ENCODE measurements at regions not wholly inside any gene's neighbourhood (a gene's known extent, or its start where the extent isn't known, plus 50 kb on each side); places are given as distances from the start of the nearest gene placed in this dataset.

- Mint-ChIP-seq H3K27ac (no peak overlapping the region), H3K9me3 (no peaks in the 10 kb centered on the region), H3K4me1 (ENCODE audit: low read depth) (no peaks in the 10 kb centered on the region), H3K36me3 (ENCODE audit: low read depth) (no peaks in the 10 kb centered on the region), H3K27me3 (no peaks in the 10 kb centered on the region), H3K4me3 (no peak overlapping the region)
- intact Hi-C loops (cut with micrococcal nuclease): no loop called here
Observed at GRCh38 chr14:82411298-82411697, 877.6 kb upstream of the SEL1L start.

GRCh38 chr14:82412545-82412944, 878.9 kb upstream of the SEL1L start:
- Mint-ChIP-seq H3K27me3 (no peaks in the 10 kb centered on the region), H3K27ac (no peak overlapping the region), H3K4me3 (no peak overlapping the region), H3K9me3 (peaks cover 9% of the 10 kb centered on the region), H3K4me1 (ENCODE audit: low read depth) (no peaks in the 10 kb centered on the region), H3K36me3 (ENCODE audit: low read depth) (no peaks in the 10 kb centered on the region)
- intact Hi-C loops (cut with micrococcal nuclease): no loop called here

GRCh38 chr14:82414853-82415539, 881.3 kb upstream of the SEL1L start:
- intact Hi-C loops (cut with micrococcal nuclease): no loop called here
- H3K4me1 Mint-ChIP-seq (ENCODE audit: low read depth): no peaks in the 10 kb centered on the region
- H3K36me3 Mint-ChIP-seq (ENCODE audit: low read depth): no peaks in the 10 kb centered on the region
- H3K4me3 Mint-ChIP-seq: no peak overlapping the region
- no peaks in the 10 kb centered on the region for H3K27me3 Mint-ChIP-seq
- H3K9me3 Mint-ChIP-seq: peaks cover 22% of the 10 kb centered on the region
- H3K27ac Mint-ChIP-seq: no peak overlapping the region

GRCh38 chr14:82419933-82420332, 886.3 kb upstream of the SEL1L start:
- Mint-ChIP-seq H3K27ac (no peak overlapping the region), H3K4me3 (no peak overlapping the region), H3K36me3 (ENCODE audit: low read depth) (no peaks in the 10 kb centered on the region), H3K27me3 (no peaks in the 10 kb centered on the region), H3K9me3 (peaks cover 36% of the 10 kb centered on the region), H3K4me1 (ENCODE audit: low read depth) (no peaks in the 10 kb centered on the region)
- intact Hi-C loops (cut with micrococcal nuclease): no loop called here

- no peaks in the 10 kb centered on the region for H3K4me1 Mint-ChIP-seq (ENCODE audit: low read depth)
Observed at GRCh38 chr14:82420871-82421270, 887.2 kb upstream of the SEL1L start.

GRCh38 chr14:82421286-82421685, 887.6 kb upstream of the SEL1L start:
- Mint-ChIP-seq H3K4me3 (no peak overlapping the region), H3K36me3 (ENCODE audit: low read depth) (no peaks in the 10 kb centered on the region), H3K4me1 (ENCODE audit: low read depth) (no peaks in the 10 kb centered on the region)

More at GRCh38 chr14:82420871-82421270, 887.2 kb upstream of the SEL1L start:
- Mint-ChIP-seq H3K9me3 (peaks cover 36% of the 10 kb centered on the region), H3K27me3 (no peaks in the 10 kb centered on the region), H3K27ac (no peak overlapping the region), H3K4me3 (no peak overlapping the region), H3K36me3 (ENCODE audit: low read depth) (no peaks in the 10 kb centered on the region)
- intact Hi-C loops (cut with micrococcal nuclease): no loop called here

GRCh38 chr14:82422230-82422629, 888.6 kb upstream of the SEL1L start:
- H3K4me3 Mint-ChIP-seq: no peak overlapping the region
- no peaks in the 10 kb centered on the region for H3K36me3 Mint-ChIP-seq (ENCODE audit: low read depth)
- no peaks in the 10 kb centered on the region for H3K27me3 Mint-ChIP-seq
- no peaks in the 10 kb centered on the region for H3K4me1 Mint-ChIP-seq (ENCODE audit: low read depth)
- intact Hi-C loops (cut with micrococcal nuclease): no loop called here
- H3K27ac Mint-ChIP-seq: no peak overlapping the region
- peaks cover 32% of the 10 kb centered on the region for H3K9me3 Mint-ChIP-seq

More at GRCh38 chr14:82421286-82421685, 887.6 kb upstream of the SEL1L start:
- H3K9me3 Mint-ChIP-seq: peaks cover 36% of the 10 kb centered on the region
- H3K27me3 Mint-ChIP-seq: no peaks in the 10 kb centered on the region
- intact Hi-C loops (cut with micrococcal nuclease): no loop called here
- no peak overlapping the region for H3K27ac Mint-ChIP-seq

GRCh38 chr14:82425261-82425660, 891.6 kb upstream of the SEL1L start:
- intact Hi-C loops (cut with micrococcal nuclease): no loop called here
- Mint-ChIP-seq H3K4me3 (no peak overlapping the region), H3K4me1 (ENCODE audit: low read depth) (no peaks in the 10 kb centered on the region), H3K27me3 (no peaks in the 10 kb centered on the region), H3K36me3 (ENCODE audit: low read depth) (no peaks in the 10 kb centered on the region), H3K27ac (no peak overlapping the region), H3K9me3 (peaks cover 42% of the 10 kb centered on the region)

GRCh38 chr14:82431031-82431430, 897.4 kb upstream of the SEL1L start:
- intact Hi-C loops (cut with micrococcal nuclease): no loop called here

GRCh38 chr14:82432301-82433105, 898.9 kb upstream of the SEL1L start:
- H3K4me1 Mint-ChIP-seq (ENCODE audit: low read depth): no peaks in the 10 kb centered on the region
- no peak overlapping the region for H3K27ac Mint-ChIP-seq
- peaks cover 29% of the 10 kb centered on the region for H3K9me3 Mint-ChIP-seq
- H3K27me3 Mint-ChIP-seq: no peaks in the 10 kb centered on the region
- no peaks in the 10 kb centered on the region for H3K36me3 Mint-ChIP-seq (ENCODE audit: low read depth)
- H3K4me3 Mint-ChIP-seq: no peak overlapping the region
- intact Hi-C loops (cut with micrococcal nuclease): no loop called here

More at GRCh38 chr14:82431031-82431430, 897.4 kb upstream of the SEL1L start:
- H3K27me3 Mint-ChIP-seq: no peaks in the 10 kb centered on the region
- H3K9me3 Mint-ChIP-seq: peaks cover 34% of the 10 kb centered on the region
- H3K4me1 Mint-ChIP-seq (ENCODE audit: low read depth): no peaks in the 10 kb centered on the region
- H3K36me3 Mint-ChIP-seq (ENCODE audit: low read depth): no peaks in the 10 kb centered on the region
- no peak overlapping the region for H3K27ac Mint-ChIP-seq
- no peak overlapping the region for H3K4me3 Mint-ChIP-seq

- Mint-ChIP-seq H3K4me3 (no peak overlapping the region), H3K36me3 (ENCODE audit: low read depth) (no peaks in the 10 kb centered on the region), H3K27me3 (no peaks in the 10 kb centered on the region), H3K27ac (no peak overlapping the region), H3K9me3 (peaks cover 18% of the 10 kb centered on the region), H3K4me1 (ENCODE audit: low read depth) (no peaks in the 10 kb centered on the region)
- intact Hi-C loops (cut with micrococcal nuclease): no loop called here
Observed at GRCh38 chr14:82438436-82438835, 904.8 kb upstream of the SEL1L start.

GRCh38 chr14:82441270-82441669, 907.6 kb upstream of the SEL1L start:
- intact Hi-C loops (cut with micrococcal nuclease): no loop called here
- Mint-ChIP-seq H3K4me1 (ENCODE audit: low read depth) (no peaks in the 10 kb centered on the region), H3K36me3 (ENCODE audit: low read depth) (no peaks in the 10 kb centered on the region), H3K27ac (no peak overlapping the region), H3K4me3 (no peak overlapping the region), H3K27me3 (no peaks in the 10 kb centered on the region), H3K9me3 (peaks cover 24% of the 10 kb centered on the region)

- H3K27me3 Mint-ChIP-seq: no peaks in the 10 kb centered on the region
- H3K36me3 Mint-ChIP-seq (ENCODE audit: low read depth): no peaks in the 10 kb centered on the region
- H3K4me3 Mint-ChIP-seq: no peak overlapping the region
- intact Hi-C loops (cut with micrococcal nuclease): no loop called here
- peaks cover 23% of the 10 kb centered on the region for H3K9me3 Mint-ChIP-seq
- no peak overlapping the region for H3K27ac Mint-ChIP-seq
- no peaks in the 10 kb centered on the region for H3K4me1 Mint-ChIP-seq (ENCODE audit: low read depth)
Observed at GRCh38 chr14:82445810-82446570, 912.3 kb upstream of the SEL1L start.

- Mint-ChIP-seq H3K9me3 (peaks cover 9% of the 10 kb centered on the region), H3K4me3 (no peak overlapping the region), H3K27ac (no peak overlapping the region), H3K36me3 (ENCODE audit: low read depth) (no peaks in the 10 kb centered on the region), H3K27me3 (no peaks in the 10 kb centered on the region), H3K4me1 (ENCODE audit: low read depth) (no peaks in the 10 kb centered on the region)
- intact Hi-C loops (cut with micrococcal nuclease): no loop called here
Observed at GRCh38 chr14:82447586-82447985, 913.9 kb upstream of the SEL1L start.
